Head of caudate nucleus (tissue), 42 donors: ENCODE measurements at regions not wholly inside any gene's neighbourhood (a gene's known extent, or its start where the extent isn't known, plus 50 kb on each side); places are given as distances from the start of the nearest gene placed in this dataset.
A peak's percentile ranks its signal among the peaks of the same experiment; 100 is the strongest.
"Not testable (repeated sequence)": the region's sequence is repeated elsewhere in the genome, so short reads cannot be mapped to it uniquely, and the experiment has no call there.

ENCODE experiments used
- DNase-seq, 42 donors: peaks; one replicate each; pipeline versions ENCODE4 v3.0.0 to v3.0.0-alpha.2; 2020 to 2021; ENCODE audit warnings: mixed read lengths in 7 of 42
- intact Hi-C: fragments of 100-400 bp; cut with DNase I; formaldehyde crosslinking; loops from one replicate; pipeline ENCODE4 v1.15.0; 2022

GRCh38 chr2:175256806-175257585 is 75.5 kb upstream of the ATP5MC3 start:
- DNase-seq = no peak

GRCh38 chr2:175256391-175256790 is 74.9 kb upstream of the ATP5MC3 start:
- DNase-seq, intact Hi-C loops: not testable (repeated sequence)

More at GRCh38 chr2:175256806-175257585, 75.5 kb upstream of the ATP5MC3 start:
- intact Hi-C loops = no loop called here

DNA sequence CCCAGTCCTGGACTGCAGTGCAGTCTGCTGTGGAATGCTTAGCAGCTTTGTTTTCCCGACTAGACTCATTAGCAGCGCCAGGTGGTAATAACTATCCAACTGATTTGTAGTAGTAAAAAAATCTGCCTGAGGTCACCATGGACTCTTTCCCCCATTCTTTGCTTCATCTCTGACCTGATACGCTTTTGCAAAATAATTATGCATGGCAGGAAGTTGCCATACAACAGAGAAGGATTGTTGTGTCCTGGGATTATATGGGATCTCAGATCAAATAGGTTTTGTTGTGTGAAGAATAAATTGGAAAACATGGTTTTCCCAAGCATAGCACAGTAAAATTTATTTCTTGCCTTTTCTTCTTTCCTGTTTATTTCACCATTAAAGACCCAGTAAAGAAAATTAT is 72.4 kb upstream of the ATP5MC3 start:
- intact Hi-C loops = no loop called here
- DNase-seq = no peak

DNA sequence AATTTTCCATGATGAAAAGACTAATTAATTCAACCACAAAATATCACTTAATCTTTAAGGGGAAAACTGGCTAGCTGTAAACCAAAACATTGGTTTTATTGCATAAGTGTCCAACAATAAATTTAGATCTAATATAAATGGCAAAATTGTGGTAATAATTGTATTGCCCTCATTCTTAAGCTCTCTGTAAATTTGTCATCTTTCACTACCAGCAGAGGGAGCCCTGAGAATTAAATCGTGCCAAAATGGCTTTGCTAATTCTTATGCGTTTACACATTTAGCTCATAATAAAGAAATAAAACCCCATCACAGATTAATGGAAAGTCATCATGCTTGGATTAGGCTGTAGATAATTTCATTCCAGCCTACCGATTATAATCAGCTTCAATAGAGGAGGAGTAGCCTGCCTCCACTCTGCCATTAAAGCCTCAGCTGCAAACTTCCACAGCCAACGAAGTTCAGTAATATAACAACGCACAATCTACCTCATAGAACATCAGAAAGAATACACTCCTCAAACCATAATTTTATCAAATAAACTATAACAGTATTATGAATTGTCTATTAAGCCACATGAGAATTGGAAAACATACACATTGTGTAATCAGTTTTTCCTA is 70.0 kb upstream of the ATP5MC3 start:
- peak in 17 of 42 donors; percentile 4 to 60 (median 22) for DNase-seq
- intact Hi-C loops = no loop called here

DNA sequence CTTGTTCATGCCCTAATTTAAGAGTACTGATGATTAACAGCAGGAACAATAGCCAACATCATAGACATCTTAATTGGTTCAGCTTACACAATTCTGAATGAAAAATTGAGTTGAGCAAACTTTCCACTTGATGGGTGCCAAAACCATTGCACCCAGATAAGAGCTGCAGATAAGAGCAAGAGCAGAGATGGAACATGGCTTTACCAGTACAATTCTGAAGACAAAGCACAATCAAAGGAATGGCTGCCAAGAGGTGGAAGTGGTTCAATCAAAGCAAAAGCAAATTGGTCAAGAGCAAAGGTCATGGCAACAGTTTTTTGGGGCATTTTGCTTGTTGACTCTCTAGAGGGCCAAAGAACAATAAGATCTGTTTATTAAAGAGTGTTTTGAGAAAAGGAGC is 65.6 kb upstream of the ATP5MC3 start:
- intact Hi-C loops = no loop called here
- no peak for DNase-seq

- intact Hi-C loops = no loop called here
These were observed 63.2 kb upstream of the ATP5MC3 start for GRCh38 chr2:175244697-175245096.

GRCh38 chr2:175241691-175242090 is 60.2 kb upstream of the ATP5MC3 start:
- intact Hi-C loops = no loop called here
- no peak for DNase-seq

More at GRCh38 chr2:175244697-175245096, 63.2 kb upstream of the ATP5MC3 start:
- no peak for DNase-seq

DNA sequence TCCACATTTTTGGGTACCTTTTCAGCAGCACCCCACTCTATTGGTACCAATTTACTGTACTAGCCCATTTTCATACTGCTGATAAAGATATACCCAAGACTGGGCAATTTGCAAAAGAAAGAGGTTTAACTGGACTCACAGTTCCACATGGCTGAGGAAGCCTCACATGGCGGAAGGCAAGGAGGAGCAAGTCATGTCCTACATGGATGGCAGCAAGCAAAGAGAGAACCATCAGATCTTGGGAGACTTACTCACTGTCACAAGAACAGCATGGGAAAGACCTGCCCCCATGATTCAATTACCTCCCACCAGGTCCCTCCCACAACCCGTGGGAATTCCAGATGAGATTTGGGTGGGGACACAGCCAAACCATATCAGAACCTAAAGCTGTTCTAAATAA is 58.5 kb upstream of the ATP5MC3 start:
- DNase-seq, intact Hi-C loops: not testable (repeated sequence)

DNA sequence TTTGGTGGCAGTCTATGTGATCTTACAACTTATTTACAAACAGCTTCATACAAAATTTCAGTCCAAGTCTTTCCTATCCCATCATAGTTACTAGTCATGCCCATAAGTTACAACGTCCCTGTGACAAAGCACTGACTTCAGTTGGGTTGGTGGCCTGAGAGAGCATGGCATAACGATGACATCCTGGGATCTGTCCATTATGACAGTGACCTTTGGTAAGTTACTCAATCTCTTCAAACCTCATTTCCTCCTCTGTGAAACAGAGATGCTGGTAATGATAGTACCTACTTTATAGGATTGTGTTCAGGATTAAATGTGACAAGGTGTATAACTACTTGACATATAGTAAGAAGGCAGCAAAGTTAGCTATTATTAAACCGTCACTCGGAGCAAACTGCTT is 55.4 kb upstream of the ATP5MC3 start:
- intact Hi-C loops = no loop called here
- no peak for DNase-seq

DNA sequence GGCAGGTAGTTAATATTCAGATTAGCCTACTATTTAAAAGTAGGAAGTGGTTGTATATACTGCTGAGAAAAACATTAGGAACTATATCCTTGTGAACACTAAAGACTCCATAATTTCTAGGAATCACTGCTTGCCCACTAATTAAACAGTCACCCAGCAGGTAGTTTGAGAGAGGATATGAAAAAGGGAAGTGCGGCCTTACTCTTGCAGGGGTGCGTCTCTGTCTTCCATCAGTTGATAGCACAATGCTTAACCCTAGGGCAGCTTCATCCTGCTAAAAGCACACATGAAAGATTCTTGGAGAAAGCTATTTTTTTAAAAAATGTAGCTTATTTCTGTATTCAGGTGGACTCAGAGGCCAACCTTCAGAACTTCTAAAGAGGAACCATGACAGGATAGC is 53.1 kb upstream of the ATP5MC3 start:
- intact Hi-C loops = no loop called here
- DNase-seq = no peak

- no peak for DNase-seq
- intact Hi-C loops = no loop called here
These were observed 52.6 kb upstream of the ATP5MC3 start for GRCh38 chr2:175234153-175234552.

GRCh38 chr2:175233135-175233719 is 51.7 kb upstream of the ATP5MC3 start:
- intact Hi-C loops = no loop called here
- no peak for DNase-seq
